GM23338 (cell line): ENCODE measurements at regions not wholly inside any gene's neighbourhood (a gene's known extent, or its start where the extent isn't known, plus 50 kb on each side); places are given as distances from the start of the nearest gene placed in this dataset.

Experiments used
- ATAC-seq: fragments of 200-7000 bp; cut with Tn5 transposase; 3 replicates; pipeline ENCODE4 v1.9.1; 2020
- DNase-seq: peaks from one replicate; pipeline ENCODE4 v3.0.0-alpha.2; 2015; ENCODE audit warnings: low spot score
- H2AFZ ChIP-seq: fragments of 200-600 bp; sonication (generic); 2 replicates; pipeline ENCODE4 v1.8.0; 2016; ENCODE audit warnings: antibody characterized with exemption, mild to moderate bottlenecking, moderate library complexity
- H3F3A ChIP-seq: fragments of 200-600 bp; sonication (generic); replicated peaks from 2 replicates; pipeline ENCODE4 v1.8.0; 2017; ENCODE audit warnings: antibody characterized with exemption, mixed run types, low read depth
- H3K27ac ChIP-seq: fragments of 200-600 bp; sonication (generic); 2 replicates; pipeline ENCODE4 v1.6.1; 2016; ENCODE audit warnings: low read depth
- H3K27me3 ChIP-seq: fragments of 200-600 bp; sonication (generic); 2 replicates; pipeline ENCODE4 v1.8.0; 2016; ENCODE audit warnings: mild to moderate bottlenecking, mixed run types, moderate library complexity; ENCODE audit not compliant: insufficient read depth
- H3K36me3 ChIP-seq: fragments of 200-600 bp; sonication (generic); 2 replicates; pipeline ENCODE4 v1.8.0; 2016; ENCODE audit warnings: mild to moderate bottlenecking; ENCODE audit not compliant: insufficient read depth
- H3K4me1 ChIP-seq: fragments of 200-600 bp; sonication (generic); 2 replicates; pipeline ENCODE4 v1.8.0; 2016; ENCODE audit warnings: mild to moderate bottlenecking, moderate library complexity; ENCODE audit not compliant: insufficient read depth
- H3K4me2 ChIP-seq: fragments of 200-600 bp; sonication (generic); 2 replicates; pipeline ENCODE4 v1.7.1; 2017; ENCODE audit warnings: mixed run types
- H3K4me3 ChIP-seq: fragments of 200-600 bp; sonication (generic); 2 replicates; pipeline ENCODE4 v1.6.1; 2016; ENCODE audit warnings: mixed run types
- H3K79me2 ChIP-seq: fragments of 200-600 bp; sonication (generic); replicated peaks from 2 replicates; pipeline ENCODE4 v1.8.0; 2017; ENCODE audit warnings: mild to moderate bottlenecking; ENCODE audit not compliant: insufficient read depth
- H3K9me2 ChIP-seq: fragments of 200-600 bp; sonication (generic); 2 replicates; pipeline ENCODE4 v1.8.0; 2017; ENCODE audit not compliant: insufficient read depth
- H4K20me1 ChIP-seq: fragments of 200-600 bp; sonication (generic); replicated peaks from 2 replicates; pipeline ENCODE4 v1.8.0; 2017; ENCODE audit warnings: mild to moderate bottlenecking; ENCODE audit not compliant: insufficient read depth
- H3K27ac Mint-ChIP-seq: 2 replicates; pipeline ENCODE4 v1.8.0; 2020; ENCODE audit warnings: inconsistent platforms, mild to moderate bottlenecking, moderate library complexity, mixed read lengths
- H3K27me3 Mint-ChIP-seq: 3 replicates; pipeline ENCODE4 v1.8.0; 2022; ENCODE audit warnings: low read depth, mild to moderate bottlenecking, moderate library complexity, mixed read lengths, inconsistent platforms; ENCODE audit not compliant: insufficient read depth, poor library complexity
- H3K36me3 Mint-ChIP-seq: 3 replicates; pipeline ENCODE4 v1.8.0; 2021; ENCODE audit warnings: low read depth, mild to moderate bottlenecking, inconsistent platforms, moderate library complexity, mixed read lengths
- H3K4me1 Mint-ChIP-seq: 3 replicates; pipeline ENCODE4 v1.8.0; 2020; ENCODE audit warnings: mild to moderate bottlenecking, inconsistent platforms, mixed read lengths
- H3K4me3 Mint-ChIP-seq: 3 replicates; pipeline ENCODE4 v1.8.0; 2021; ENCODE audit warnings: moderate library complexity, mild to moderate bottlenecking, inconsistent platforms, mixed read lengths
- H3K9me3 Mint-ChIP-seq: 3 replicates; pipeline ENCODE4 v1.8.0; 2020; ENCODE audit warnings: moderate library complexity, mild to moderate bottlenecking, inconsistent platforms, mixed read lengths
- EZH2phosphoT487 ChIP-seq: fragments of 200-600 bp; sonication (generic); IDR thresholded peaks from one replicate; pipeline ENCODE4 v1.8.1; 2018; ENCODE audit warnings: antibody characterized with exemption; ENCODE audit not compliant: unreplicated experiment
- TF ChIP-seq, protein P1 (sequence below), 2 experiments: fragments of 200-600 bp in 1 of 2; sonication (generic) in 1 of 2; conservative IDR thresholded peaks; 2 replicates each; pipeline versions ENCODE4 v1.5.1 to v1.6.1; 2016 to 2017; ENCODE audit warnings: antibody characterized with exemption in 2 of 2, low read depth in 2 of 2, mild to moderate bottlenecking in 2 of 2, moderate library complexity in 1 of 2
- TF ChIP-seq, protein P2 (sequence below): IDR thresholded peaks from one replicate; pipeline ENCODE4 v1.6.1; 2018; ENCODE audit warnings: antibody characterized with exemption; ENCODE audit not compliant: unreplicated experiment

DNA sequence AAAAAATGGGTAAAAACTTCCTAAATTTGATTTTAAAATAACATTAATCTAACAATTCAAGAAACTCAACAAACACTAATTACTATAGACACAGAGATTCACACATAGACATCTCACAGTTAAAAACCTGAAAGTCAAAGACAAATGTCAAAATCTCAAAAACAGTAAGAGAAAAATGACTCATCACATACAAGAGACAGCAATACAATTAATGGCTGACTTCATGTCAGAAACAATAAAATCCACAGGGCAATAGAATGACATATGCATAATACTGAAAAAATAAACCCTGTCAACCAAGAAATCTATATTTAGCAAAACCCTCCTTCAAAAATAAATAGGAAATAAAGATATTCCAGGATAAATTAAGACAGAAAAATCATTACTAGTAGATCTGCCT lies 200.4 kb downstream of the CEMIP2 start:
- Histone ChIP-seq H3K9me2 (no peaks in the 10 kb centered on the region), H3K79me2 (no peaks in the 10 kb centered on the region), H3F3A (no peaks in the 10 kb centered on the region), H3K4me3 (no peak overlapping the region), H4K20me1 (no peaks in the 10 kb centered on the region), H3K36me3 (no peaks in the 10 kb centered on the region), H3K4me2 (no peak overlapping the region), H3K27ac (no peak overlapping the region), H3K4me1 (no peaks in the 10 kb centered on the region), H2AFZ (no peak overlapping the region), H3K27me3 (no peaks in the 10 kb centered on the region)
- H3K4me1 Mint-ChIP-seq: peaks cover 15% of the 10 kb centered on the region
- no peak for TF ChIP-seq EZH2phosphoT487
- TF ChIP-seq, protein P1, sequence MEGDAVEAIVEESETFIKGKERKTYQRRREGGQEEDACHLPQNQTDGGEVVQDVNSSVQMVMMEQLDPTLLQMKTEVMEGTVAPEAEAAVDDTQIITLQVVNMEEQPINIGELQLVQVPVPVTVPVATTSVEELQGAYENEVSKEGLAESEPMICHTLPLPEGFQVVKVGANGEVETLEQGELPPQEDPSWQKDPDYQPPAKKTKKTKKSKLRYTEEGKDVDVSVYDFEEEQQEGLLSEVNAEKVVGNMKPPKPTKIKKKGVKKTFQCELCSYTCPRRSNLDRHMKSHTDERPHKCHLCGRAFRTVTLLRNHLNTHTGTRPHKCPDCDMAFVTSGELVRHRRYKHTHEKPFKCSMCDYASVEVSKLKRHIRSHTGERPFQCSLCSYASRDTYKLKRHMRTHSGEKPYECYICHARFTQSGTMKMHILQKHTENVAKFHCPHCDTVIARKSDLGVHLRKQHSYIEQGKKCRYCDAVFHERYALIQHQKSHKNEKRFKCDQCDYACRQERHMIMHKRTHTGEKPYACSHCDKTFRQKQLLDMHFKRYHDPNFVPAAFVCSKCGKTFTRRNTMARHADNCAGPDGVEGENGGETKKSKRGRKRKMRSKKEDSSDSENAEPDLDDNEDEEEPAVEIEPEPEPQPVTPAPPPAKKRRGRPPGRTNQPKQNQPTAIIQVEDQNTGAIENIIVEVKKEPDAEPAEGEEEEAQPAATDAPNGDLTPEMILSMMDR (conservative IDR thresholded peaks at IDR 0.05; ENCODE audit: low read depth in 2 of 2): no peak
- ATAC-seq (no peak), DNase-seq (no peak)
- no peaks in the 10 kb centered on the region for H3K9me3 Mint-ChIP-seq
- no peaks in the 10 kb centered on the region for H3K27me3 Mint-ChIP-seq
- no peak overlapping the region for H3K27ac Mint-ChIP-seq
- H3K36me3 Mint-ChIP-seq: no peaks in the 10 kb centered on the region
- H3K4me3 Mint-ChIP-seq: no peak overlapping the region

DNA sequence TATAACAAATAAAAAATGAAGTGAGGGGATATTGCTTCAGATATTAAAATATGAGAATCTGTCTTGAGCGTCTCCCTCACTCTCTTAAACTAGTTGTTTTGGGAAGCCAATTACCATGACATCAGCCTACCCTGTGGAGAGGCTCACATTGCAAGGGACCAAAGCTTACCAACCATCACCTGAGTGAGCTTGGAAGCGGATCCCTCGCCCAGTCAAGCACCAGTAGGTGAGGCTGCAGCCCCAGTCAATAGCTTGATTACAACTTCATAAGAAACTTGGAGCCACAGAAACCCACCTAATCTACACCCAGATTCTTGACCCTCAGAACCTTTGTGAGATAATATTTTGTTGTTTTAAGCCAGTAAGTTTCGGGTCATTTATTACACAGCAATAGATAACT lies 206.2 kb downstream of the CEMIP2 start:
- peaks cover 26% of the 10 kb centered on the region for H3K4me1 Mint-ChIP-seq
- no peak overlapping the region for H3K4me3 Mint-ChIP-seq
- Histone ChIP-seq H3K4me1 (no peaks in the 10 kb centered on the region; the same call in 1 of the 2 replicates), H2AFZ (no peak overlapping the region), H3F3A (no peaks in the 10 kb centered on the region), H3K27ac (no peak overlapping the region), H3K9me2 (no peaks in the 10 kb centered on the region), H3K4me3 (no peak overlapping the region), H3K36me3 (no peaks in the 10 kb centered on the region), H4K20me1 (no peaks in the 10 kb centered on the region), H3K4me2 (no peak overlapping the region), H3K27me3 (no peaks in the 10 kb centered on the region), H3K79me2 (no peaks in the 10 kb centered on the region)
- peak; percentile 98 for ATAC-seq
- no peaks in the 10 kb centered on the region for H3K9me3 Mint-ChIP-seq
- DNase-seq: peak; percentile 54
- H3K36me3 Mint-ChIP-seq: no peaks in the 10 kb centered on the region
- no peak overlapping the region for H3K27ac Mint-ChIP-seq
- TF ChIP-seq, protein P1 (conservative IDR thresholded peaks at IDR 0.05; ENCODE audit: low read depth in 2 of 2): peak in 1 of 2 experiments; percentile 55; a peak in 3 of 4 replicates
- TF ChIP-seq, protein P2, sequence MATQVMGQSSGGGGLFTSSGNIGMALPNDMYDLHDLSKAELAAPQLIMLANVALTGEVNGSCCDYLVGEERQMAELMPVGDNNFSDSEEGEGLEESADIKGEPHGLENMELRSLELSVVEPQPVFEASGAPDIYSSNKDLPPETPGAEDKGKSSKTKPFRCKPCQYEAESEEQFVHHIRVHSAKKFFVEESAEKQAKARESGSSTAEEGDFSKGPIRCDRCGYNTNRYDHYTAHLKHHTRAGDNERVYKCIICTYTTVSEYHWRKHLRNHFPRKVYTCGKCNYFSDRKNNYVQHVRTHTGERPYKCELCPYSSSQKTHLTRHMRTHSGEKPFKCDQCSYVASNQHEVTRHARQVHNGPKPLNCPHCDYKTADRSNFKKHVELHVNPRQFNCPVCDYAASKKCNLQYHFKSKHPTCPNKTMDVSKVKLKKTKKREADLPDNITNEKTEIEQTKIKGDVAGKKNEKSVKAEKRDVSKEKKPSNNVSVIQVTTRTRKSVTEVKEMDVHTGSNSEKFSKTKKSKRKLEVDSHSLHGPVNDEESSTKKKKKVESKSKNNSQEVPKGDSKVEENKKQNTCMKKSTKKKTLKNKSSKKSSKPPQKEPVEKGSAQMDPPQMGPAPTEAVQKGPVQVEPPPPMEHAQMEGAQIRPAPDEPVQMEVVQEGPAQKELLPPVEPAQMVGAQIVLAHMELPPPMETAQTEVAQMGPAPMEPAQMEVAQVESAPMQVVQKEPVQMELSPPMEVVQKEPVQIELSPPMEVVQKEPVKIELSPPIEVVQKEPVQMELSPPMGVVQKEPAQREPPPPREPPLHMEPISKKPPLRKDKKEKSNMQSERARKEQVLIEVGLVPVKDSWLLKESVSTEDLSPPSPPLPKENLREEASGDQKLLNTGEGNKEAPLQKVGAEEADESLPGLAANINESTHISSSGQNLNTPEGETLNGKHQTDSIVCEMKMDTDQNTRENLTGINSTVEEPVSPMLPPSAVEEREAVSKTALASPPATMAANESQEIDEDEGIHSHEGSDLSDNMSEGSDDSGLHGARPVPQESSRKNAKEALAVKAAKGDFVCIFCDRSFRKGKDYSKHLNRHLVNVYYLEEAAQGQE: no peak
- no peaks in the 10 kb centered on the region for H3K27me3 Mint-ChIP-seq
